ENCODE measurements at regions not wholly inside any gene's neighbourhood (a gene's known extent, or its start where the extent isn't known, plus 50 kb on each side); places are given as distances from the start of the nearest gene placed in this dataset.
"Not testable (repeated sequence)": the region's sequence is repeated elsewhere in the genome, so short reads cannot be mapped to it uniquely, and the experiment has no call there.

- no peak overlapping the region for H3K27ac Mint-ChIP-seq
- peaks cover 15% of the 10 kb centered on the region for H3K4me1 Mint-ChIP-seq
- ATAC-seq = no peak
- no peaks in the 10 kb centered on the region for H3K27me3 Mint-ChIP-seq
- no peaks in the 10 kb centered on the region for H3K36me3 Mint-ChIP-seq
- H3K9me3 Mint-ChIP-seq = no peaks in the 10 kb centered on the region
- no peak overlapping the region for H3K4me3 Mint-ChIP-seq
These were observed 261.6 kb downstream of the MDFIC start for GRCh38 chr7:115183431-115184057.

- Mint-ChIP-seq H3K36me3 (no peaks in the 10 kb centered on the region), H3K27me3 (peaks cover 25% of the 10 kb centered on the region), H3K9me3 (no peaks in the 10 kb centered on the region), H3K4me3 (no peak overlapping the region), H3K4me1 (peaks cover 8% of the 10 kb centered on the region), H3K27ac (no peak overlapping the region)
- ATAC-seq = no peak
These were observed 256.9 kb downstream of the MDFIC start for GRCh38 chr7:115178835-115179234.

GRCh38 chr7:115177823-115178222, 255.9 kb downstream of the MDFIC start:
- Mint-ChIP-seq H3K4me1 (no peaks in the 10 kb centered on the region), H3K27me3 (peaks cover 35% of the 10 kb centered on the region), H3K27ac (no peak overlapping the region), H3K4me3 (no peak overlapping the region), H3K9me3 (no peaks in the 10 kb centered on the region), H3K36me3 (no peaks in the 10 kb centered on the region)
- no peak for ATAC-seq

GRCh38 chr7:115177103-115177502, 255.2 kb downstream of the MDFIC start:
- Mint-ChIP-seq H3K9me3 (no peaks in the 10 kb centered on the region), H3K27ac (no peak overlapping the region)

GRCh38 chr7:115172397-115172796, 250.5 kb downstream of the MDFIC start:
- H3K4me3 Mint-ChIP-seq, H3K36me3 Mint-ChIP-seq, H3K9me3 Mint-ChIP-seq, H3K27ac Mint-ChIP-seq, H3K4me1 Mint-ChIP-seq, ATAC-seq: not testable (repeated sequence)
- peaks cover 40% of the 10 kb centered on the region for H3K27me3 Mint-ChIP-seq

More at GRCh38 chr7:115177103-115177502, 255.2 kb downstream of the MDFIC start:
- H3K4me3 Mint-ChIP-seq = no peak overlapping the region
- ATAC-seq = no peak
- H3K36me3 Mint-ChIP-seq = no peaks in the 10 kb centered on the region
- peaks cover 40% of the 10 kb centered on the region for H3K27me3 Mint-ChIP-seq
- H3K4me1 Mint-ChIP-seq = no peaks in the 10 kb centered on the region

- Mint-ChIP-seq H3K9me3 (no peaks in the 10 kb centered on the region), H3K4me3 (no peak overlapping the region), H3K27ac (no peak overlapping the region), H3K36me3 (no peaks in the 10 kb centered on the region), H3K4me1 (no peaks in the 10 kb centered on the region), H3K27me3 (peaks cover 3% of the 10 kb centered on the region)
- ATAC-seq = no peak
These were observed 232.0 kb downstream of the MDFIC start for GRCh38 chr7:115153769-115154477.

- ATAC-seq = no peak
- Mint-ChIP-seq H3K36me3 (no peaks in the 10 kb centered on the region), H3K27ac (no peak overlapping the region), H3K9me3 (no peaks in the 10 kb centered on the region), H3K4me1 (no peaks in the 10 kb centered on the region), H3K27me3 (no peaks in the 10 kb centered on the region), H3K4me3 (no peak overlapping the region)
These were observed 231.3 kb downstream of the MDFIC start for GRCh38 chr7:115153176-115153575.

- no peak overlapping the region for H3K4me3 Mint-ChIP-seq
These were observed 224.3 kb downstream of the MDFIC start for GRCh38 chr7:115146148-115146547.

GRCh38 chr7:115145512-115145911, 223.6 kb downstream of the MDFIC start:
- no peaks in the 10 kb centered on the region for H3K9me3 Mint-ChIP-seq
- H3K4me3 Mint-ChIP-seq = no peak overlapping the region
- H3K27me3 Mint-ChIP-seq = peaks cover 11% of the 10 kb centered on the region
- H3K36me3 Mint-ChIP-seq = no peaks in the 10 kb centered on the region
- H3K27ac Mint-ChIP-seq = no peak overlapping the region
- peak; percentile 69 for ATAC-seq
- no peaks in the 10 kb centered on the region for H3K4me1 Mint-ChIP-seq

More at GRCh38 chr7:115146148-115146547, 224.3 kb downstream of the MDFIC start:
- H3K4me1 Mint-ChIP-seq = no peaks in the 10 kb centered on the region
- no peak for ATAC-seq
- H3K27me3 Mint-ChIP-seq = peaks cover 5% of the 10 kb centered on the region
- no peaks in the 10 kb centered on the region for H3K36me3 Mint-ChIP-seq
- no peak overlapping the region for H3K27ac Mint-ChIP-seq
- H3K9me3 Mint-ChIP-seq = no peaks in the 10 kb centered on the region

- Mint-ChIP-seq H3K4me1 (no peaks in the 10 kb centered on the region), H3K36me3 (no peaks in the 10 kb centered on the region), H3K27me3 (peaks cover 21% of the 10 kb centered on the region), H3K4me3 (no peak overlapping the region), H3K9me3 (no peaks in the 10 kb centered on the region), H3K27ac (no peak overlapping the region)
- ATAC-seq = no peak
These were observed 215.9 kb downstream of the MDFIC start for GRCh38 chr7:115137816-115138215.

- Mint-ChIP-seq H3K27ac (no peak overlapping the region), H3K9me3 (no peaks in the 10 kb centered on the region), H3K4me3 (no peak overlapping the region), H3K36me3 (no peaks in the 10 kb centered on the region), H3K27me3 (peaks cover 21% of the 10 kb centered on the region), H3K4me1 (no peaks in the 10 kb centered on the region)
- no peak for ATAC-seq
These were observed 215.0 kb downstream of the MDFIC start for GRCh38 chr7:115136796-115137443.

- ATAC-seq = no peak
- Mint-ChIP-seq H3K36me3 (no peaks in the 10 kb centered on the region), H3K4me1 (no peaks in the 10 kb centered on the region), H3K27me3 (peaks cover 13% of the 10 kb centered on the region), H3K9me3 (no peaks in the 10 kb centered on the region), H3K4me3 (no peak overlapping the region), H3K27ac (no peak overlapping the region)
These were observed 214.0 kb downstream of the MDFIC start for GRCh38 chr7:115135769-115136410.

GRCh38 chr7:115135146-115135545, 213.3 kb downstream of the MDFIC start:
- no peak overlapping the region for H3K27ac Mint-ChIP-seq

GRCh38 chr7:115133248-115133647, 211.4 kb downstream of the MDFIC start:
- no peak for ATAC-seq
- Mint-ChIP-seq H3K27ac (no peak overlapping the region), H3K4me3 (no peak overlapping the region), H3K36me3 (no peaks in the 10 kb centered on the region), H3K4me1 (no peaks in the 10 kb centered on the region), H3K27me3 (no peaks in the 10 kb centered on the region), H3K9me3 (no peaks in the 10 kb centered on the region)

More at GRCh38 chr7:115135146-115135545, 213.3 kb downstream of the MDFIC start:
- Mint-ChIP-seq H3K9me3 (no peaks in the 10 kb centered on the region), H3K4me1 (no peaks in the 10 kb centered on the region), H3K27me3 (peaks cover 6% of the 10 kb centered on the region), H3K4me3 (no peak overlapping the region), H3K36me3 (no peaks in the 10 kb centered on the region)
- no peak for ATAC-seq

- no peaks in the 10 kb centered on the region for H3K36me3 Mint-ChIP-seq
- H3K4me1 Mint-ChIP-seq = no peaks in the 10 kb centered on the region
- ATAC-seq = no peak
- no peaks in the 10 kb centered on the region for H3K27me3 Mint-ChIP-seq
- no peak overlapping the region for H3K4me3 Mint-ChIP-seq
- H3K9me3 Mint-ChIP-seq = no peaks in the 10 kb centered on the region
- H3K27ac Mint-ChIP-seq = no peak overlapping the region
These were observed 210.2 kb downstream of the MDFIC start for GRCh38 chr7:115132096-115132495.
